LHCN-M2 (cell line): ENCODE measurements at regions not wholly inside any gene's neighbourhood (a gene's known extent, or its start where the extent isn't known, plus 50 kb on each side); places are given as distances from the start of the nearest gene placed in this dataset.
"Not testable (repeated sequence)": the region's sequence is repeated elsewhere in the genome, so short reads cannot be mapped to it uniquely, and the experiment has no call there.

Source experiments
- DNase-seq: peaks from one replicate; pipeline ENCODE4 v3.0.0-alpha.2; 2012; ENCODE audit warnings: low read depth

DNA sequence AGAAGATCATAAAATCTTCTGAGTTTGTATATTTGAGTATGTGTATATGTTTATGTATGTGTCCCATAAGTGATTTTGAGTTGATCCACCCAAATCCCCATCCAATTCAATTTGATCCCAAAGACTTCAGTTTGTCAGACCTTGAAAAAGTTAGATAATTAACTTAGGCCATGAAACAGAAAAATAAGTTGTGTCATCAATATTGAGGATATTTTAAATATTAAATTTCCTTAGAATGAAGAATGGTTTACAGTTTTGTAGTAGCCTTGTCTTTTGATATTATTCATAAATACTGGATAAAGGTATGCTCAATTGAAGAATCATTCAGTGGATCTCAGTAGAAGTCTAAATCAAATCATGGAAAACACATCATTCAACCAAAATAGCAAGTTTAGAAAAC lies 864.4 kb upstream of the INTU start:
- no peak for DNase-seq

DNA sequence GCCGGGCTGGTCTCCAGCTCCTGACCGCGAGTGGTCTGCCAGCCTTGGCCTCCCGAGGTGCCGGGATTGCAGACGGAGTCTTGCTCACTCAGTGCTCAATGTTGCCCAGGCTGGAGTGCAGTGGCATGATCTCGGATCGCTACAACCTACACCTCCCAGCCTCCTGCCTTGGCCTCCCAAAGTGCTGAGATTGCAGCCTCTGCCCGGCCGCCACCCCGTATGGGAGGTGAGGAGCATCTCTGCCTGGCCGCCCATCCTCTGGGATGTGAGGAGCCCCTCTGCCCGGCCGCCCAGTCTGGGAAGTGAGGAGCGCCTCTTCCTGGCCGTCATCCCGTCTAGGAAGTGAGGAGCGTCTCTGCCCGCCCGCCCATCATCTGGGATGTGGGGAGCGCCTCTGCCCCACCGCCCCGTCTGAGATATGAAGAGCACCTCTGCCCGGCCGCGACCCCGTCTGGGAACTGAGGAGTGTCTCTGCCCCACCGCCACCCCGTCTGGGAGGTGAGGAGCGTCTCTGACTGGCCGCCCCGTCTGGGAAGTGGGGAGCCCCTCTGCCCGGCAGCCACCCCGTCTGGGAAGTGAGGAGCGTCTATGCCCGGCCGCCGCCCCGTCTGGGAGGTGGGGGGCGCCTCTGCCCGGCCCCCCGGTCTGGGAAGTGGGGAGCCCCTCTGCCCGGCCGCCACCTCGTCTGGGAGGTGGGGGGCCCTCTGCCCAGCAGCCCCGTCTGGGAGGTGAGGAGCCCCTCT lies 861.8 kb upstream of the INTU start:
- not testable (repeated sequence) for DNase-seq

DNA sequence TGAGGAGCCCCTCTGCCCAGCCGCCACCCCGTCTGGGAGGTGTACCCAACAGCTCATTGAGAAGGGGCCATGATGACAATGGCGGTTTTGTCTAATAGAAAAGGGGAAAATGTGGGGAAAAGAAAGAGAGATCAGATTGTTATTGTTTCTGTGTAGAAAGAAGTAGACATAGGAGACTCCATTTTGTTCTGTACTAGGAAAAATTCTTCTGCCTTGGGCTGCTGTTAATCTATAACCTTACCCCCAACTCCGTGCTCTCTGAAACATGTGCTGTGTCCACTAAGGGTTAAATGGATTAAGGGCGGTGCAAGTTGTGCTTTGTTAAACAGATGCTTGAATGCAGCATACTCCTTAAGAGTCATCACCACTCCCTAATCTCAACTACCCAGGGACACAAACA lies 861.1 kb upstream of the INTU start:
- not testable (repeated sequence) for DNase-seq

DNA sequence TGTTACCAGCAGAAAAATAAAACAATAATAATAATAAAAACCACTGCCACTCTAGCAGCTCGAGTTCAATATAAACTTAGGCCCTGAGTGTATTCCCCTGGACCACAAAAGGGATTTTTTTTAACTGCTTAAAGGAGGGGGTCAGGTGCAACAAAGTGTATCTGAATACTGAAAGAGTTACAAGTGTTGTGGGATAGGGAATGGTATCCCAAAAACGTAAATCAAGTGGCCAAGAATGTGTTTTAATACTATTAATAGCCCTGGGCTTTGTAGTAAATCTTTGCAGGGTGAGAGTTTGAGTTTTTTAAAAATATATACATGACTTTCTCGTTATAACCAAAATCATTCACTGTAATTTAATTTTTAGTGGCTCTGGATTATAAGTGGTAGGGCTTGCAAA lies 860.1 kb upstream of the INTU start:
- peak; percentile 18 for DNase-seq

DNA sequence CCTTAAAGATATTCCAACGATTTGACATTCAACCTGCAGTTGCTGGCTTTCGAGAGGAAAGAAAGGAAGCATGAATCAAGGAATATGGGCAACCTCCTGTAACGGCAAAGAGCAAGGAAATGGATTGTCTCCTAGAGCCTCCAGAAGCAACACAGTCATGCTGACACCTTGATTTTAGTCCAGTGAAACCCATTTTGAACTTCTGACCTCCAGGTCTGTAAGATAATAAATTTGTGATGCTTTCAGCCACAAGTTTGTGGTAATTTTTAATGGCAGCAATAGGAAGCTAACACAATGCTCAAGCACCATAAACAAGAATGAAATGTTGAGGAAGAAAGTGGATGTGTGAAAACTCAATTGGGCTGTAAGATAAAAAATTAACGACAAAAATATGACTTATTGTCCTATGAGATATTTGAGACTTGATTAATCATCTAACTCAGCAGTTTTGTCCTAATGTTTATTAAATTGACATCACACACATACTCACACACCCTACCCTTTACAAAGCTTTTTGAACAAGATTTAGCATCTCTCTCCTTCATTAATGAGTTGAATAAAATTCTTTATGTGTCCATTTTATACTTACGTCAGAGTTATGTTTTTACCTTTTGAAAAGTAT lies 857.2 kb upstream of the INTU start:
- DNase-seq, result no peak

DNA sequence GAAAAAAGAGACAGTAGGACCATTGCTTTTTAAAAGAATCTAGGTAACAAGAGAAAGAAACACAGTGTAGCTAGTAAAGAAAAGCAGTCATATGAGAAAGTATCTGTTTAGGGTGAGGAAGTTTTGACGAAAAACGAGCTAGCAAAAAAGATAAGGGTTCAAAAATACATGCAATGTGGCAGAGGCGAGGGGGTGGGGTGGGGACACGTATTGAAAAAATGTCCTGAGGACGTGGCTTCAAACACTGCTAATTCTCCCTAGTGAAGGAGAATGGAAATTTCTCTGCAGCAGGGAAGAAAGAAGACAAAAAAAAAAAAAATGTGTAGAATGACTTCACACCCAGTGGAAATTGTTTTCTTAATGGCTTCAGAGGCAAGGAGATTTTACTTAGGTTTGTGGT lies 856.4 kb upstream of the INTU start:
- no peak for DNase-seq

DNA sequence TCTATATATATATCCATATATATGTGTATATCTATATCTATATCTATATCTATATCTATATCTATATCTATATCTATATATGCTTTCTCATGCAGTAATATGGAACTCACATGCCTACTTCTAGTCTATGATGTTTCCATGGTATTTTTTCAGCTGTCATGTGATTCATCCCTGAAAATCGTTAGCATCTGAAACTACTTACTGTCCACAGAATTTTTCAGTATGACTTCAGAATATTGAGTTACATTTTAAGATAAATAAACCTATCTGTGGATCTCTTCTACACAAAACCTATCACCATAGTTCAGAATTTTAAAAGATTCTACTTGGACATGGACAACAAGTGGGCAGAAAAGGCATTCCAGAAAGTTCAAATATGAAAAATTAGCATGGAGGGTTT lies 855.1 kb upstream of the INTU start:
- peak; percentile 97 for DNase-seq

DNA sequence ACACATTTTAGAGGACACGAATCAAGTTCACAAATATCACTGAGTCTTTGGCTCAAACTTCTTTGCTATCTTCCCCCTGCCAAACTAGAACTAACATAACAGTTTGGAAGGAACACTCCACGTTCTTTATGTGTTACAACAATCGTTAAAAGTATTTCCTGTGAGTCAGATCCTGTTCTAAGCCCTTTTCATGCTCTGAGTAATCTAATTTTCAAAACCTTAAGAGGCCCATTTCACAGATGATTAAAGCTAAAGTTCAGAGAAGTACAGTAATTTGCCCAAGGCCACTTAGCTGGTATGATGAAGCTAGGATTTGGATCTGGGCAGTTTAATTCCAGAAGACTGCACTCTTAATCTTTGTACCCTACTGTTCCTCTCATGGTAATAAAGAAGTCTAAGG lies 854.4 kb upstream of the INTU start:
- peak; percentile 85 for DNase-seq

DNA sequence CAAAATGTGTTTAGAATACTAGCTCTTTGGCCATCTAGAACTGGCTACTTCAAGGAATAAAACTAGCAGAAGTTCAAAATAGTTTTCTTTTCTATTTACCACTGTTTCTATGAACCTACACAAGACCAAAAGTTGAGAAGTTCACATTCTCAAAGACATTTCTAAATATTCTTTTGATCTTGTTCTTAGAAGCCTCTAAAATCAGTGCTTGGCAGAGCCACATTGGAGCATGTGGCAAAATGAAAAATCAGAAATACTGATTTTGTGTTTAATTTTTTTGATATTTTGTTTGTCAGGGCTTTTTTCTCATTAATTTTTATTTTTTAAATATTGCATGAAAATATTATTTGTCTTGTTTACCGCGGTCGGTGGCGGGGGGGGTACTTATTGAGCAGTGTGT lies 853.8 kb upstream of the INTU start:
- DNase-seq, result no peak

DNA sequence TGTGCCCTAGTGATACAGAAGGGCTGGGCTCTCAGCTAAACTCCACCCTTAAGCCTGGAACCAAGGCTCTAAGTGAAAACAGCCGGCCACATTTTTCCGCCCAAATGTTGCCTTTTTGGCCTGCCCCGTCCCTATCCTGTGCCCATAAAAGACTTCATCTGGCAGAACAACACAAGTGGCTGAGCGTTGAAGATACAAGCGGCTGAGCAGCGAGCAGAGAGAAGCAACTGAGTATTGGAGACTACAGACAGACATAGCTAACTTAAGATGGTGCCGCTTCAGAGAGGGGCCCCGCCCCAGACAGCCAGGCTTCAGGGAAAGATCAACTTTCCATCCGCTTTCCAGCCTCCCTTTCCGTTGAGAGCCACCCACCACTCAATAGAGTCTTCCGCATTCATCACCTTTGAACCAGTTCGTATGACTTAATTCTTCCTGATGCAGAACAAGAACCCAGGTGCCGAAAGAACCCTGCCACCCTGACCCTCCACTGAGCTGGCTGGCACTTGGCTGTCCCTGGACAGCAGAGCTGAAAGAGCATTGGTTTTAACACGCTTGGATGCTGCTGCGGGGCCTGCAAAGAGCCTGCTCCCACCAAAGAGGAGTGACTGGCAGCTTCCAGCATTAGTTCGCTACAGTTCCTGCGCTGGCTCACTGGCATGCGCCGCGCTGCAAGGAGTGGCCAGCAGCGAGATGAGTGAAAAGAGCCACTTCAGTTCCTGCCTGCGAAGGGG lies 853.2 kb upstream of the INTU start:
- DNase-seq, result peak; percentile 67

DNA sequence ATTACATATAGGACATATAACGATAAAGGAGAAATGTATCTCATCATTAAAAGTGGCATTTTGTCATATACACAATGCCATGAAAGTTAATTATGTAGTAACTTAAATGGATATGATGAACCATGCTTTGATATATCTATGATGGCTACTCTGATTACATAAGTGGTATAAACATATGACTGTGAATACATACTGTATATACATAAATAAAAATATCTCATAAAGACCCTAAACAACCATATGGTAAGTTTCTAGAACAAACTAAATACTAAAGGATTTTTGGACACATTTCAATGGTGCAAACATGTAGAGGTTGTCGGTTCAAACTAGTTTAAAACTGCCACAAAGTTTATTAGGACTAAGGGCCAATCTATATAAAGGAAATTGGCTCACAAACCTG lies 849.6 kb upstream of the INTU start:
- DNase-seq, result no peak

DNA sequence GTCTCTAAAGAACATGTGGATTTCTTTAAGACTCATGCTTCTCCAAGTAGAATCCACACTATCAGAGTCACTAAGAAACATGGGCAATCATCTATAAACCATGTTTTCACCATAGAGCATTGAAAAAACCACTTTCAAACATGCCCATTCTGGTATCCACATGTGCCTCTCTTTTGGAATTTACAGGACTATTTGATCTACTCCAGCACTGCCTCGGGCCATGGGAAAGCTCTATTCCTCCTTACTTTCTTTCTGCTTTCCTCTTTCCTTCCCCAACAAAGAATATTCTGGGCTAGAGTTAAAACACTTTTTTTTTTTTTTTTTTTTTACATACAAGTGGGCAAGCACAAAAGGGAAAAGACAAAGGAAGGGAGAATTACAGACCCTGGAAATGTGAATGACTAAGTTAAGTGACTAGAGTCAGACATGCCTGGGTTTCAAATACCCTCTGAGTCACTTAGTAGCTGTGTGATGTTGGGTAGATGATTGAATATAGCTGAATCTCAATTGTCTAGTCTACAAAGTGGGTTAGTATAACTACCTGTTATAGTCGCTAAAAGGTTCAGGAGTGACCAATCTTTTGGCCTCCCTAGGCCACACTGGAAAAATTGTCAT lies 847.7 kb upstream of the INTU start:
- peak; percentile 22 for DNase-seq

DNA sequence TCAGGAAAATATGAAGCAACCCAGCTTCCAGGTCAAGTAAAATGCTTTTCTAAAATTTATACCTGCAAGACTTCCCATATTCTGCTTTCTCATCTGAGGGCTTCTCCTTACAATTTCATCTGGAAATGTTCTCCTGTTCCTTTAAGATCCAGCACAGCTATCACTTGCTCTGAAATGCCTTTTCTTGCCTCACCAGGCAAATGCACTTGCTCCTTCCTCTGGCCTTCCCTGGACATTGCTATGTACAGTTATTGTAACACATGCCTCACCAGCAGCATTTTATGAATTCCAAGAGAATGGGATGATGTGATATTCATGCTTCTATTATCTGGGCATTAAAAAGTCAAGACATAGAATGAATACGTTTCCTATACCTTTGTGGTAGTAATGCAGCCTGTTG lies 842.1 kb upstream of the INTU start:
- DNase-seq, result peak; percentile 35

DNA sequence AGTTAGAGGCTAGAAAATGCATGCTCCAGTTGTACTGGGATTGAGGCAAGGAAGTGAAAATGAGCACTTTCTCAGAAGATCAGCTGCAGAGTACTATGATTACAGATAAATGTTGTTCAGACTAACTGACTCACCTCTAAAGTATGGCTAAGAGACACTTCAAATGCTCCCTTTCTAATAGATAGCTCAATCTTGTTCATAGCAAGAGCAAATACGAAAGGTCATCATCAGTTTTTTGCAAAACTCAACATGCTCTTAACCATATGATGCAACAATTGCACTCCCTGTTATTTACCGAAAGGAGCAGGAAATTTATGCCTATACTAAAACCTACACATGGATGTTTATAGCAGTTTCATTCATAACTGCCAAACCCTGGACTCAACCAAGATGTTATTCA lies 838.4 kb upstream of the INTU start:
- peak; percentile 41 for DNase-seq

DNA sequence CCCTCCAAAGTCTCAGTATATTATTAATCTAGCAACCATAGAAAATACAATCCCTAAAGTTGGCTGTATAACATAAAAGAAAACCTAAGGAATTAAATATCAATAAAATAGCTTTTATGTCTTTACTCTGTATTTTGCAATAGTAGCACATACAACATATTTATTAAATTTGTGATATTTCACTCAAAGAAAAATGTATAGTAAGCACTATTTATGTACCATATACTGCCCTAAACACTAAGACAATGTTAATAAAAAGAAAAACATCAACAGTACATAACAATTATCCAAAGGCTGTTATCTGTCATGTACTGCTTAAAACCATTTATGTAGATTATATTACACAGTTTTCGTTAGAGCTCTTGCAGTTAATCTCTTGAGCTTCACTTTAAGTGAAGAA lies 834.5 kb upstream of the INTU start:
- DNase-seq, result no peak

DNA sequence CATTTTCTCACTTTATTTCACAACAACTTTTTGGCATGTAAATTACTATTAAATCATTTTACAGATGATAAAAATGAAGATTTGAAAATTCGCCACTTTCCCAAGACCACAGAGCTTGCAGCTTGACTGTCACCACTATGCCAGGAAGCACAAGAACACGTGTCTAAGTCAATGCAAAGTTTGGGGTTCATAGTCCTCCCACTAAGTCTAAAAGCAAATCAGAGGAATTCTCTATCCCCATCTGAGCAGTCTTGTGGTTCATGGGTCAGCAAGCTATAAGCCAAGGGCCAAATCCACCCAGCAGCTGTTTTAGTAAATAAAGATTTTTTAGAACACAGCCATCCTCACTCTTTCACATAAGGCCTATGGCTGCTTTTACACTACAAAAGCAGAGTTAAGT lies 833.3 kb upstream of the INTU start:
- peak; percentile 85 for DNase-seq

DNA sequence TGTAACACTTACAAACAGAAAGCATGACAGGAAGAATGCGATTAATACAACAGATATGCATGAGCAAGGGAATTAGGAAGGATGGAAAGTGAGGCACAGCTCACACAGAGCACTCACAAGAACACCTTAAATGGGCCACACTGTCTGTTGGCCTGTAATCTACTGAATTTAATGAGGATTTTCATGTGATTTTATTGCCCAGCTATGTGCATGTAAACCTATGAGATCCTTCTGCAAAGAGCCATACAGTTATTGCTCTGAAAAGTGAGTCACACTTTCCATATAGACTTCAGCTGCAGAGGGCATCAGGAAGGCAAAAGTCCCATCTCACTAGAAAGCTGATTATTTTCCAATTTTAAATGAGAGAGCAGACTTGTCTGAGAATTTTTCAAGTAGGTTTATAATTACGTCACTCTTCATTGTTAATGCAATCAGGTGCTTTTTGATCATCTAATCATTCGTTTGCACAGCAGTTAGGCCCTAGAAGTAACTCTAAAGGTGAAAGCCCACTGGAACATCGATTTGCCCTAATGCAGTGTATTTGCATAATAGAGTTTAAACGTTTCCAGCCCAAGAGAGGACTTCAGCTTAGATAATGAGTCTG lies 832.7 kb upstream of the INTU start:
- peak; percentile 32 for DNase-seq

DNA sequence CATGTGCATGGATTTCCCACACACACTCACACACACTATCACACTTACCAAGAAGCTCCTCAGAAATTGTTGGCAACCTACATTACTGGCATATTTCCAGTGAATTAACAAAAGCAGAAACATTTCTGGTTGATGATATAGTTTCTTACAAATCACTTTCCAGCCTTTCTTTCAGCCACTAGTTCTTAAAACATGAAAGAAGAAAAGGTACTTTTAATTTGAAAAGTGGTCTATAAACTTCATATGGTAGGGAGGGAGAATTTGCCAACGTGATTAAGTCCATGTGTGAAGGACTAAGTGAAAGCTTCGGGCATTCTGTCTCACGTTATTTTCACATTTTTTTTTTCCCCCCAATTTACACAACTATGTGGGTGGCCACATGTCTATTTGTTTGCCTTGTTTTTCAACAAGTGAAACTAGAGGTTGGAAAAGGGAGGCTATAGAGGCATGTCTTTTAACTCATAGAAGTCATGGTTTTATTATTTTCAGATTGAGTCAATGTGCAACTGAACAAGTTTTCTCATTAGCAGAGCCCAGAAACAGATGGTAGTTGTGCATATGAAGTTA lies 832.1 kb upstream of the INTU start:
- peak; percentile 8 for DNase-seq

DNA sequence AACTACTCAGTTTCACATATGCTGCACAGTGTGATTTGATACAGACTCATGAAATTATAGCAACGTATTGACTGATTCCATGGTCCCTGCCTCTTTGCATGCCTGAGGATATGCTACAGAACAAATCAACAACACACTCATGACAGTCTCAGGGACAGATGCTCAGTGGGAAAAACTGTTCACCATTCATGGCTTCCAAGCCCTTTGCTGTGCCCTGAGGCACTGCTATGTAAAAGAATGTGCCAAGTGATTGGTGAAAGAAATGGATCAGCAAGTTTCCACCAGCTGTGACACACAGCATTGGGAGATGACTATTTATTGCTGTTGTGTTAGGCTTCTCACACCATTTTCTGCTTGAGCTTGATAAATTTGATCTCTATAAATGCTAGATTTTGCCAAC lies 825.6 kb upstream of the INTU start:
- no peak for DNase-seq

DNA sequence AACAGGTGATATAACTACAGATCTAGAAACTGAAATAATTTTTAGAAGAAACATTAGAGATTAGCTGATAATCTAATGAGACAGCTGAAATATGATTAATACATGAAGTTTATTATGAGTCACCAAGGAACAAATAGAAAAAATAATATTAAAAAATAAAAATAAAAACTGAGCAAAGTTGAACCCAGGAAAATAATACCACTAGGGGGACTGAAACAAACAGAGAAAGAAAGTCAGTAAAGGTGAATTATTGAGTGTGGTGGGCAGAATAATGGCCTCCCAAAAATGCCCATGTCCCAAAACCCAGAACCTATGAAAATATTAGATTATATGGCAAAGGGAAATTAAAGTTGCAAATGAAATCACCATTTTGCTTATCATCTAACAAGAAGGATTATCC lies 820.7 kb upstream of the INTU start:
- DNase-seq, result no peak

DNA sequence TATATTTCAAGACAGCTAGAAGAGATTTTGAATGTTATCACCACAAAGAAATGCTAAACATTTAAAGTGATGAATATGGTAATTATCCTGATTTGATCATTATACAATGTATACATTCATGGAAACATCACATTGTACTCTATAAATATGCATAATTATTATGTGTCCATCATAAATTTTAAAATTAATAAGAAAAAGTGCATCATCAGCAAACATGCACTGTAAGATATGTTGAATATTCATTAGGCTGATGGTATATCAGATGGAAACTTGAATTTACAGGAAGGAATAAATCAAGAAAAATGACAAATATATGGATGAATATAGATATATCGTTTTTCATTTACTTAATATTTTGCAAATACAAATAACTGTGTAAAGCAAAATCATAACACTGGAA lies 812.1 kb upstream of the INTU start:
- DNase-seq, result no peak

DNA sequence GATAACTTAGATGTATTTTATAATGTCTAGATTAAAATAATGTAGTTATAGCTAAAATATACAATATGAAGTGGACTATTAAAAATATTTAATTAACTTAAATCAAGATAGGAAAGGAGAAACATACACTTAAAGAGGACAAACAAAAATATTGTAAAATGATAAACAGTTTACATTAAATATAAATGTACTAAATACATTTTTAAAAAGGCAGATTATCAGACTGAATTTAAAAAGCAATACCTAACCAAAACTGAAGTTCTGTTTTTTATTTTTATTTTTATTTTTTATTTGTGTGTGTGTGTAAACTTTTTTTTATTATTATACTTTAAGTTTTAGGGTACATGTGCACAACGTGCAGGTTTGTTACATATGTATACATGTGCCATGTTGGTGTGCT lies 811.6 kb upstream of the INTU start:
- DNase-seq, result no peak
